ENCODE measurements at regions not wholly inside any gene's neighbourhood (a gene's known extent, or its start where the extent isn't known, plus 50 kb on each side); places are given as distances from the start of the nearest gene placed in this dataset.

DNA sequence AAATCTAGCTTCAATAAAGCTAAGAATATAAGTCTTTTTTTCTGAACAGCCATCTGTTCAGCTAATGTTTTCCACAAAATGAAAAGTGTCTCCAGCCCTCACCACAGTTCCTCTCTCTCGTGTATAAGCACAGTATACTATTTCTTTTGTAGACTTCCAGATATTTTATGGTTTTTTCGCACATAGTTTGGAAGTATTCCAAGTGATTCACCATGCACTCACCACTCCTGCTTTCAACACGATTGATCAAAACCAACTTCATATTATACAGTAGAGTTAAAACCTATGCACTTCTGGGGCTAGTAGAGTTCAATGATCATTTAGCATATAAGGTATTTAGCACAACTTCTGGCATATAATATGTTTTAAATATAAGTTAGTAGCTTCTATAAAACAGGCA is 105.8 kb upstream of the DCAF12L1 start (continued):
- TF ChIP-seq, protein P1, sequence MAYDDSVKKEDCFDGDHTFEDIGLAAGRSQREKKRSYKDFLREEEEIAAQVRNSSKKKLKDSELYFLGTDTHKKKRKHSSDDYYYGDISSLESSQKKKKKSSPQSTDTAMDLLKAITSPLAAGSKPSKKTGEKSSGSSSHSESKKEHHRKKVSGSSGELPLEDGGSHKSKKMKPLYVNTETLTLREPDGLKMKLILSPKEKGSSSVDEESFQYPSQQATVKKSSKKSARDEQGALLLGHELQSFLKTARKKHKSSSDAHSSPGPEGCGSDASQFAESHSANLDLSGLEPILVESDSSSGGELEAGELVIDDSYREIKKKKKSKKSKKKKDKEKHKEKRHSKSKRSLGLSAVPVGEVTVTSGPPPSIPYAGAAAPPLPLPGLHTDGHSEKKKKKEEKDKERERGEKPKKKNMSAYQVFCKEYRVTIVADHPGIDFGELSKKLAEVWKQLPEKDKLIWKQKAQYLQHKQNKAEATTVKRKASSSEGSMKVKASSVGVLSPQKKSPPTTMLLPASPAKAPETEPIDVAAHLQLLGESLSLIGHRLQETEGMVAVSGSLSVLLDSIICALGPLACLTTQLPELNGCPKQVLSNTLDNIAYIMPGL (CRISPR knock-in tag; IDR thresholded peaks at IDR 0.05; ENCODE audit: borderline replicate concordance in 1 of 2, low read depth in 1 of 2) = no peak
- TF ChIP-seq ZKSCAN1 (IDR thresholded peaks at IDR 0.05; ENCODE audit: low read length) = no peak
- TF ChIP-seq NRL (CRISPR knock-in tag; IDR thresholded peaks at IDR 0.05; ENCODE audit: borderline replicate concordance) = no peak
- TF ChIP-seq, protein P2, sequence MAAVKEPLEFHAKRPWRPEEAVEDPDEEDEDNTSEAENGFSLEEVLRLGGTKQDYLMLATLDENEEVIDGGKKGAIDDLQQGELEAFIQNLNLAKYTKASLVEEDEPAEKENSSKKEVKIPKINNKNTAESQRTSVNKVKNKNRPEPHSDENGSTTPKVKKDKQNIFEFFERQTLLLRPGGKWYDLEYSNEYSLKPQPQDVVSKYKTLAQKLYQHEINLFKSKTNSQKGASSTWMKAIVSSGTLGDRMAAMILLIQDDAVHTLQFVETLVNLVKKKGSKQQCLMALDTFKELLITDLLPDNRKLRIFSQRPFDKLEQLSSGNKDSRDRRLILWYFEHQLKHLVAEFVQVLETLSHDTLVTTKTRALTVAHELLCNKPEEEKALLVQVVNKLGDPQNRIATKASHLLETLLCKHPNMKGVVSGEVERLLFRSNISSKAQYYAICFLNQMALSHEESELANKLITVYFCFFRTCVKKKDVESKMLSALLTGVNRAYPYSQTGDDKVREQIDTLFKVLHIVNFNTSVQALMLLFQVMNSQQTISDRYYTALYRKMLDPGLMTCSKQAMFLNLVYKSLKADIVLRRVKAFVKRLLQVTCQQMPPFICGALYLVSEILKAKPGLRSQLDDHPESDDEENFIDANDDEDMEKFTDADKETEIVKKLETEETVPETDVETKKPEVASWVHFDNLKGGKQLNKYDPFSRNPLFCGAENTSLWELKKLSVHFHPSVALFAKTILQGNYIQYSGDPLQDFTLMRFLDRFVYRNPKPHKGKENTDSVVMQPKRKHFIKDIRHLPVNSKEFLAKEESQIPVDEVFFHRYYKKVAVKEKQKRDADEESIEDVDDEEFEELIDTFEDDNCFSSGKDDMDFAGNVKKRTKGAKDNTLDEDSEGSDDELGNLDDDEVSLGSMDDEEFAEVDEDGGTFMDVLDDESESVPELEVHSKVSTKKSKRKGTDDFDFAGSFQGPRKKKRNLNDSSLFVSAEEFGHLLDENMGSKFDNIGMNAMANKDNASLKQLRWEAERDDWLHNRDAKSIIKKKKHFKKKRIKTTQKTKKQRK (IDR thresholded peaks at IDR 0.05; ENCODE audit: low read length) = no peak
- no peak for TF ChIP-seq SP1 (IDR thresholded peaks at IDR 0.05)
- TF ChIP-seq SP1 (CRISPR knock-in tag; IDR thresholded peaks at IDR 0.05) = no peak

DNA sequence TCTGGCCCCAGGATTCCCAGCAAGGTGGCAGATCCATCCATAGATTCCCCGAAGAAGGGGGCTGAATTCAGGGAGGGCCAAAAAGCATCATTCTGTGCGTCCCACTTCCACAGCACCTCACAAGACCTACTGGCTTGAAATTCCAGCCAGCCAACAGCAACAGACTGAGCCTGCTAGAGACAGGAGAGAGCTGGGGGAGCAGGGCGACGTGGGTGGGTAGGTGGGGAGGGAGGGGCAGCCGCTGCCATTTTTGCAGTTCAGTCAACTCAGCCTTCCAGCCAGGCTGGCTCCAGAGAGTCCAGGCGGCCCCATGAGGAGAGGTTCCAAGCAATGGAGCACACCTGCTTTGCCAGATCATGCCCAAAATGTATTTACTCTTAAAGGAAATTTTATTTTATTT is 117.6 kb upstream of the DCAF12L1 start:
- Histone ChIP-seq H2AFZ (ENCODE audit: low read length) (no peak overlapping the region), H3K27ac (ENCODE audit: extremely low read length, insufficient read depth, low read length) (no peak overlapping the region), H3K4me1 (ENCODE audit: insufficient read depth, low read length) (no peaks in the 10 kb centered on the region), H3K36me3 (replicated peaks in 1 of 2; ENCODE audit: control insufficient read depth in 1 of 2, insufficient read depth in 2 of 2, low read length in 2 of 2) (no peaks in the 10 kb centered on the region), H3K9ac (ENCODE audit: insufficient read depth, low read depth, low read length) (no peak overlapping the region), H3K4me3 (replicated peaks in 1 of 3; ENCODE audit: insufficient read depth in 1 of 3, low read depth in 2 of 3, low read length in 3 of 3) (no peak overlapping the region), H3K9me3 (ENCODE audit: low read length) (peaks cover 20% of the 10 kb centered on the region), H3K27me3 (ENCODE audit: control insufficient read depth in 1 of 2, insufficient read depth in 2 of 2, low read length in 2 of 2) (no peaks in the 10 kb centered on the region), H3K79me2 (ENCODE audit: insufficient read depth, low read length) (no peaks in the 10 kb centered on the region), H4K20me1 (ENCODE audit: insufficient read depth, low read length) (no peaks in the 10 kb centered on the region), H3K4me2 (ENCODE audit: low read depth, low read length) (no peak overlapping the region)
- intact Hi-C loops (cut with micrococcal nuclease; ENCODE audit: unreplicated experiment) (no loop called here), in situ Hi-C loops (cut with HindIII; ENCODE audit: extremely low pct_ligation_motif_present, low pct_unique_long_range_greater_than_20kb) (no loop called here)
- WGBS (ENCODE audit: low lambda C conversion rate) = 0% methylated on average over 1 of the region's 6 CpGs
- DNase-seq (ENCODE audit: low spot score) = no peak
- no peak for FAIRE-seq
- no TSS peak for BruUV-seq (replicated peaks)
- POLR2A ChIA-PET = no interaction called here
- CTCF ChIA-PET (ENCODE audit: low intra/inter-chr PET ratio, low total read pairs) = no interaction called here
- ATAC-seq = no peak
- TF ChIP-seq ZNF674 (CRISPR knock-in tag; IDR thresholded peaks at IDR 0.05; ENCODE audit: low read depth) (no peak), CREM (IDR thresholded peaks at IDR 0.05) (no peak), CREM (CRISPR knock-in tag; IDR thresholded peaks at IDR 0.05) (no peak), DNMT3B (CRISPR knock-in tag; conservative IDR thresholded peaks at IDR 0.05) (no peak), ZNF737 (CRISPR knock-in tag; IDR thresholded peaks at IDR 0.05; ENCODE audit: borderline replicate concordance) (no peak), TCF7L2 (IDR thresholded peaks at IDR 0.05; ENCODE audit: low read depth, low read length) (no peak), SIN3A (IDR thresholded peaks at IDR 0.05; ENCODE audit: borderline replicate concordance, low read depth, low read length) (no peak), ZNF746 (CRISPR knock-in tag; IDR thresholded peaks at IDR 0.05) (no peak)
- TF ChIP-seq, protein P3, sequence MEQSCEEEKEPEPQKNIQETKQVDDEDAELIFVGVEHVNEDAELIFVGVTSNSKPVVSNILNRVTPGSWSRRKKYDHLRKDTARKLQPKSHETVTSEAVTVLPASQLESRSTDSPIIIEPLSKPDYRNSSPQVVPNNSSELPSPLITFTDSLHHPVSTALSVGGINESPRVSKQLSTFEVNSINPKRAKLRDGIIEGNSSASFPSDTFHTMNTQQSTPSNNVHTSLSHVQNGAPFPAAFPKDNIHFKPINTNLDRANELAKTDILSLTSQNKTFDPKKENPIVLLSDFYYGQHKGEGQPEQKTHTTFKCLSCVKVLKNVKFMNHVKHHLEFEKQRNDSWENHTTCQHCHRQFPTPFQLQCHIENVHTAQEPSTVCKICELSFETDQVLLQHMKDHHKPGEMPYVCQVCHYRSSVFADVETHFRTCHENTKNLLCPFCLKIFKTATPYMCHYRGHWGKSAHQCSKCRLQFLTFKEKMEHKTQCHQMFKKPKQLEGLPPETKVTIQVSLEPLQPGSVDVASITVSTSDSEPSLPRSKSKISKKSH (CRISPR knock-in tag; IDR thresholded peaks at IDR 0.05; ENCODE audit: borderline replicate concordance) = no peak
- TF ChIP-seq, protein P4, sequence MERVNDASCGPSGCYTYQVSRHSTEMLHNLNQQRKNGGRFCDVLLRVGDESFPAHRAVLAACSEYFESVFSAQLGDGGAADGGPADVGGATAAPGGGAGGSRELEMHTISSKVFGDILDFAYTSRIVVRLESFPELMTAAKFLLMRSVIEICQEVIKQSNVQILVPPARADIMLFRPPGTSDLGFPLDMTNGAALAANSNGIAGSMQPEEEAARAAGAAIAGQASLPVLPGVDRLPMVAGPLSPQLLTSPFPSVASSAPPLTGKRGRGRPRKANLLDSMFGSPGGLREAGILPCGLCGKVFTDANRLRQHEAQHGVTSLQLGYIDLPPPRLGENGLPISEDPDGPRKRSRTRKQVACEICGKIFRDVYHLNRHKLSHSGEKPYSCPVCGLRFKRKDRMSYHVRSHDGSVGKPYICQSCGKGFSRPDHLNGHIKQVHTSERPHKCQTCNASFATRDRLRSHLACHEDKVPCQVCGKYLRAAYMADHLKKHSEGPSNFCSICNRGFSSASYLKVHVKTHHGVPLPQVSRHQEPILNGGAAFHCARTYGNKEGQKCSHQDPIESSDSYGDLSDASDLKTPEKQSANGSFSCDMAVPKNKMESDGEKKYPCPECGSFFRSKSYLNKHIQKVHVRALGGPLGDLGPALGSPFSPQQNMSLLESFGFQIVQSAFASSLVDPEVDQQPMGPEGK (CRISPR knock-in tag; IDR thresholded peaks at IDR 0.05) = no peak

Data from HepG2 (cell line).